GM12873 (cell line): ENCODE measurements at regions not wholly inside any gene's neighbourhood (a gene's known extent, or its start where the extent isn't known, plus 50 kb on each side); places are given as distances from the start of the nearest gene placed in this dataset.

Experiments
- TF ChIP-seq, protein P1 (sequence below): IDR thresholded peaks from 2 replicates; pipeline ENCODE4 v1.5.1; 2012; ENCODE audit warnings: low read depth, mild to moderate bottlenecking, moderate library complexity, low read length, control low read depth; ENCODE audit not compliant: insufficient read depth; ENCODE audit errors: missing control alignments

DNA sequence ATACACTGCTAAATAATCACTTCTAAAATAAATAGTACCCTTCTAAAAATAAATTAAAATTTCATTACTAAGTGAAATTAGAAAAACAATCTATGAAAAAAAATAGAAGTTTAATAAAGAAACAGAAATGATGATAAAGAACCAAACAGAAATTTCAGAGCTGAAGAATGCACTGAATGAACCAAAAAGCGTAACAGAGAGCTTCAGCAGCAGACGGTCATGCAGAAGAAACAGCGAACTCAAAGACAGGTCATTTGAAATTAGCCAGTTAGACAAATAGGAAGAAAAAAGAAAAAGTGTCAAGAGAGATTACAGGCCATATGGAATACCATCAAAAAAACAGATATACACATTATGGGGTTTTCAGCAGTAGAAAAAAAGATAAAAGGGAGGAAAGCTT, 706.7 kb downstream of the TBC1D32 start:
- TF ChIP-seq, protein P1, sequence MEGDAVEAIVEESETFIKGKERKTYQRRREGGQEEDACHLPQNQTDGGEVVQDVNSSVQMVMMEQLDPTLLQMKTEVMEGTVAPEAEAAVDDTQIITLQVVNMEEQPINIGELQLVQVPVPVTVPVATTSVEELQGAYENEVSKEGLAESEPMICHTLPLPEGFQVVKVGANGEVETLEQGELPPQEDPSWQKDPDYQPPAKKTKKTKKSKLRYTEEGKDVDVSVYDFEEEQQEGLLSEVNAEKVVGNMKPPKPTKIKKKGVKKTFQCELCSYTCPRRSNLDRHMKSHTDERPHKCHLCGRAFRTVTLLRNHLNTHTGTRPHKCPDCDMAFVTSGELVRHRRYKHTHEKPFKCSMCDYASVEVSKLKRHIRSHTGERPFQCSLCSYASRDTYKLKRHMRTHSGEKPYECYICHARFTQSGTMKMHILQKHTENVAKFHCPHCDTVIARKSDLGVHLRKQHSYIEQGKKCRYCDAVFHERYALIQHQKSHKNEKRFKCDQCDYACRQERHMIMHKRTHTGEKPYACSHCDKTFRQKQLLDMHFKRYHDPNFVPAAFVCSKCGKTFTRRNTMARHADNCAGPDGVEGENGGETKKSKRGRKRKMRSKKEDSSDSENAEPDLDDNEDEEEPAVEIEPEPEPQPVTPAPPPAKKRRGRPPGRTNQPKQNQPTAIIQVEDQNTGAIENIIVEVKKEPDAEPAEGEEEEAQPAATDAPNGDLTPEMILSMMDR = no peak

DNA sequence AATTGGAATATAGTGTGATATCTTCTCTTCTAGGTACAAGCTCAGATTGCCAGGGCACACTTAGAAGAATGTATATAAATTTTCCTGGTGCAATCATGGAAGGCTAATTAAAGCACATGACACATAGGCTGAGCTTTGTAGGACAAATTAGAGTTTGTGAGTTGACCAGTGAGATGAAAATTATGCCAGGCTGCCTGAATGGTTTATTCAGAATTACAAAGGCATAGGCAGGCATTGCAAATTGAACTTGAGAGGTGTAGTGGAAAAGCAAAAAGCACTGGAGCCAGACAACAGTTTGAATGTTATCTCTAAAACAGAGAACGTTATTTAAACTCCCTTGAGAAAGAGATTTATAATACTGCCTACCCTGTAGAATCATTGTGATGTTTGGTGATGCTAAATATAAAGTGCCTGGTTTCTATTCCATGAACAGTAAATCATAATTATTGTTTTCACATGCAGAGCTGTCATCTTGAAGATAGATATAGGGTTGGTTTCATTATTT, 712.1 kb downstream of the TBC1D32 start:
- TF ChIP-seq, protein P1 = no peak

DNA sequence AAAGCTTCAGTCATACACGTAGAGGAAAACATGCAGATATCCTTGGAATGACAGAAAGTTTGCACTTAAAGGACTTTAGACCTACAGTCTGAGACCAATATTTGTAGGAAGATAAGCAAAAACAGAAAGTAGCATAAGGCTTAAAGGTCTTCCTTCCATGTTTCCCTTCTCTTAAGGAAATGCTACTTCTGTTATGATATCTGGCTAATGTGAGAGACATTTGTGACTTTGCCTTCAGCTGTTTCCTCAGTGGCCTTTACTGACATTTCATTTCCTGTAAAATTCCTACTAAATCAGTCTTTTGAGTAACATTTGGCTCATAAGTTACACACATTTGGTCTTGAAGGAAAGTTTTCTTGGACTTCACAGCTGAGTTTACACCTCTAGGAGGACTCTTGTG, 713.4 kb downstream of the TBC1D32 start:
- TF ChIP-seq, protein P1 = no peak

DNA sequence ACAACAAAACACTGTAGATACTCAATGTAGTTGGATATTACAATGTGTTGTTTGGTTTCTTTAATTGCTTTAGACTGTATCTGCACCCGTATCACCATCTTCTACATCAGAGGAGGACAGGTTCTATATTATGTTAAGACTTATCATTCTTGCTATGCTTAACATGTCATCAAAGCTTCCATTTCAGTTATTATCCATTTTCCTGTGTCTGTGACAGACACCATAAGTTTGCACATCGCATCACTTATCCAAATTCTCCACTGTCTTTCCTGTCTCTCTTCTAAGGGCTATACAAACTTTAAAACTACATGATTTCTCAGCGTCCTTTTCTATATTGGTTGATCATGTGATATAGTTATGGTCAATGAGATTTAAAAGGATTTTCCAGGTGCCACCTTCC, 719.0 kb downstream of the TBC1D32 start:
- TF ChIP-seq, protein P1 = no peak

DNA sequence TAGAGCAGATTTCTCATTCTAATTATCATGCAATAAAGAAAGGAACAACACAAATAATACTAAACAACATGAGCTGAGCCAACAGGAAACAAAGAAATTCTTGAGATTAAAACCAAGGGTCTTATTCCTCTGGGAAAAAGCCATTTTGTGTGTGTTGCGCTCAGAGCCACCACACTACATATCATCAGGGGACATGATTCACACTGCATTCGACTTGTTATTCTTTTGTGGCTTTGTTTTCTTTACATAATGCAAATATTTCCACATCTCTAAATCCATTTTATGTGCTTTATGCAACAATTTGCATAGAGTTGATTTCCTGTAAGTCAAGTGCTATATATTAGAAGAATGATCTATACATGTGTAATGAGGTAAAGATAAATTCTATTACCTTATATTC, 719.6 kb downstream of the TBC1D32 start:
- TF ChIP-seq, protein P1 = no peak

DNA sequence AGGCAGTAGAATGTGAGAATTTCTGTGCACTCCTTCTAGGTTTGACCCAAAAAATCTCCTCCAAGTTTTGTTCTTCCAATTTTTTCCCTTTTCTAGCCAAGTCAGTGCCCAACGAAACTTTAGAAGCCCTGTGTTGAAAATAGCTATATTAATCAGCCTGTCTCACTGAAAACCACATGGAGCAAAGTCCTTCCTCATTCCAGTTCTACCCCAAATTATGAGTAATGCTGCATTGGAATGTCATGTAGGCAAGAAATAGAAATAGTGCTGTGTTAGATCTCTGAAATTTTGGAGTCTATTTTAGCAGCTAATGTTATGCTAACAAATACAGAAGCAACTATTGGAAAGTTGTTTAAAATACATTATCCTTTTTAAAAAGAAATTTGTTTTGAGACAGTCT, 725.5 kb downstream of the TBC1D32 start:
- TF ChIP-seq, protein P1 = no peak

DNA sequence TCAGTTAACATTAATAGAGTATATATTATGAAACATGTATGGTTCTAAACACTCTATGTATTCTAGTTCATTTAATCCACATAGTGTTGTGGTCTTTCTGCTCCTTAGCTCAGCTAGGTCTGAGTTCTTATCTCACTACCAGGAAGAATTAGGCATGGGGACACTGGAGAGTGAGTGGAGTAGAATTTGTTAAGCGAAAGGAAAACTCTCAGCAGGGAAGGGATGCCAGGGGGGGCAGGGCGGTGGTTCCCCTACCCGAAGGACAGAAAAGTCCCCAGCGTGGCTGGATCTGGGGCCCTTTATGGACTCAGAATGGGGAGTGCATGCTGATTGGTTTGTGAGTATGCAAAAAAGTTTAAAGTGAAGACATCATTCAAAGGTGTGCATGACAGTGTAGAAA, 727.5 kb downstream of the TBC1D32 start:
- TF ChIP-seq, protein P1 = no peak
